ENCODE measurements at regions not wholly inside any gene's neighbourhood (a gene's known extent, or its start where the extent isn't known, plus 50 kb on each side); places are given as distances from the start of the nearest gene placed in this dataset.
"Not testable (repeated sequence)": the region's sequence is repeated elsewhere in the genome, so short reads cannot be mapped to it uniquely, and the experiment has no call there.

DNA sequence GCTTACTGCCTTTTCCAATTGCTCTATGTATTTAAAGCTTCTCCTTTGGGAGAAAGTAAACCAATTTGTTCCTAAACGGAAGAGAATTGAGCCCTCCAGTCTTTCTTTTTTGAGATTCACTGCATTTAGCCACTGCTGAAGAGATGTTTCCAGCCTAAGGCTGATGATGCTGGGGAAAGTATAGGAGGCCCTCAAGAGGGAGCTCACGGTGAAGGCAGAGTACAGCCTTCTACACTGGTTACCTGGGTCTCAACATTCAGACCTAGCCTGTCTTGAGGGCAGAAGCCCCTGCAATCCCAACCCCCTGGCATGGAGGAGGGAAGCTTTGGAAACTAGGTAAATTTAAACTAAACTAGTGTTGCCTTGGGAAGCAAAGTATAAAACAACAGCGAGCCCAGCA, 316.7 kb upstream of the TPK1 start:
- intact Hi-C loops (cut with DNase I): no loop called here
- no peak for DNase-seq

DNA sequence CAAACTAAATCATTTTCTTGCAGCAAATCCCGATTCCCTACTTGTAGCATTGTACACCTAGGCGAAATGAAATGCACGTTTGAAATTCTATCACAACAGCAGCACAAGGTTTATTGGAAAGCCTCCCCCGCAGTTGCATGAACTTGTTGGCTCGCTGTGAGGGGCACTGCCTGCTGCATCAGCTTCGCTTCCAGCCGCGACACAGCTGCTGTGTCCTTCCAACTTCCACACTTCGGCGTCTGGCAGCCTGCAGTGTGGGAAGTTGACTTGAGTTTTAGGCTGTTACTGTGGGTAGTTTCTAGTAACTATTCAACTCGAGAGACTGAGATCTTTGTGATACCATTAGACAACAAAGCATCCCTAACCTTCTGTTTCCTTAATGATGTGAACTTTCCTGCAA, 315.8 kb upstream of the TPK1 start:
- DNase-seq: no peak

DNA sequence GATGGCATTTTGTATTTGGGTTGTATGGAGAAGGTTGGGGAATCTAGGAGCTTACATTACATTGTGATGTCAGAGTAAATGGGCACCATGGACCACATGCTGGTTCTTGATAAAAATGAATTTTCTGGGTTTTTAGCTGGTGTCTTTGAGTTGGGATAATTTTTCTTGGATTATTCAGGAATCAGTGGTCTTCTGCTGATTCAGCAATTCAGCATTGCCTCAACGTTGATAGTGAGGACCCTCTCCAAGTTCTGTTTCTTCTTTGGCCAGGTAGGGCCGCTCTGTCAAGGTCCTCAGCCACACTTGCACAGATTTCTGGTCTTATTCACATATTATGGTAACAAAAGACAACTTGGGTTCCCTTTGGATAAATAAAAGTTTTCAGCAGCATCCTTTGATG, 312.0 kb upstream of the TPK1 start:
- intact Hi-C loops (cut with DNase I): no loop called here
- no peak for DNase-seq

More for the DNA sequence above, 315.8 kb upstream of the TPK1 start:
- intact Hi-C loops (cut with DNase I): no loop called here

DNA sequence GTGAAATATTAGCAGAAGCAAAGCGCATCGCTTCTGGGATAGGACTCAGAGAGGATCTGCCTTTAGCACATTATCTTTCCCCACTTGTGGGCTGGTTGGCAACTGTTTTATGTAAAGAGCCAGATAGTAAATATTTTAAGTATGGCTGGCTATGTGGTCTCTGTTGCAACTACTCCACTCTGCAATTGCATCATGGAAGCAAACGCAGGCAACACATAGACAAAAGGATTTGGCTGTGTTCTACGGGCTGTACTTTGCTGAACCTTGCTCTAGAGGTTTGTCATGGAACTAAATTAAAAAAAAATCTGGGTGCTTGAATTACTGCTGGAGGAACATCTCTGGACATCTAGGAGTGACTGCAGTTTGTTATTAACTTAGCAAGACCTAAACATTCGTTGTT, 307.8 kb upstream of the TPK1 start:
- no peak for DNase-seq
- intact Hi-C loops (cut with DNase I): no loop called here

DNA sequence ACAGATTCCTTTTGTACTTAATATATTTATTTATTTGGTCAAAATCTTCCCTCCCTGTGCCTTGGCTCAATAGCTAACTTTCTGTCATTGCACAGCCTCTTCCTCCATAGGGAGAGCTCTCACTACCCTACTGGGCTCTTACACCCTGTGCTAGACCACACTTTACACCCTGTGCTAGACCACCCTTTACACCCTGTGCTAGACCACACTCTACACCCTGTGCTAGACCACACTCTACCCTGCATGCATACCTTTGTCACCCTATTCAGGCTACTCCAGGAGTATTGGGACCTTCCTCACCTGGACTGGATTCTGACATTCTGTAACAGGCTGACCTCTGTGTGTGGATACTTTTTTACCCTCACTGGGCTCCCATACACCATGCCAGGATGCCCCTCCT, 298.5 kb upstream of the TPK1 start:
- intact Hi-C loops (cut with DNase I): no loop called here
- DNase-seq: no peak

DNA sequence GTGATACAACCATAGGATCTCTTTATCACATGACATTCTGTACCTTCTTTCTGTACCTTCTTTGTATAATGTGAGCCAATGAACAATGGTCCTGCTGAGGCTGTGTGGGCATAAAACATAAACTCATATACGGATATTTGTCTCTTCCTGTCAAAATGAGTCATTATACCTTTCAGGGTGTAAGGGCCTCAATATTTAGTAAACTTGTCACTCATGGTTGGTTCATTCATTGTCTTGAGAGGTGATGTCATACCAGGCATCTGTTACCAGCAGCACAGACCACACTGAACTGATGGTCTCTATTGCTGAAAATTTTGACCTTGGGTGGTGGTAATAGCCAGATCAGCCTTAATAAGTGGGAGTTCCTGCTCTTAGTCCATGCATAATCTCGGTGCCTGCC, 287.6 kb upstream of the TPK1 start:
- intact Hi-C loops (cut with DNase I): no loop called here

DNA sequence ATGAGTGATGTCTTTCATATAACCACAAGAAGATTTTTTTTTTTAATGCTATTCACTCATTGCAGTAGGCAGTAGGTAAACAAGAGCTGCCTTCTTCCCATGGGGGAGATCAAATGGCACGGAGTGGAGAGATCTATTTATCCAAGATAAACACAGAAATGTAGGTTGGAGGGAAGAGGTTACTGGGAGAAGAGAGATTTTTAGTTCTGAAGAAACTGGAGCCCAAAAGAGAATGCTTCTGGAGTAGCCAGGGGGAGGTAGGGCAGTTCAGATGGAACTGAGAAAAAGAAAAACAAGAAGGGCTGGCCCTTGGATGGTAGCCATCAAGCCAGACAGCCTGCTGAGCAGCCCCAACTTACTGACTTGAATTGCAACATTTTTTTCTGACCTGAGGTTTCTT, 270.1 kb upstream of the TPK1 start:
- intact Hi-C loops (cut with DNase I): no loop called here
- DNase-seq: no peak

More for the DNA sequence above, 287.6 kb upstream of the TPK1 start:
- DNase-seq: no peak

DNA sequence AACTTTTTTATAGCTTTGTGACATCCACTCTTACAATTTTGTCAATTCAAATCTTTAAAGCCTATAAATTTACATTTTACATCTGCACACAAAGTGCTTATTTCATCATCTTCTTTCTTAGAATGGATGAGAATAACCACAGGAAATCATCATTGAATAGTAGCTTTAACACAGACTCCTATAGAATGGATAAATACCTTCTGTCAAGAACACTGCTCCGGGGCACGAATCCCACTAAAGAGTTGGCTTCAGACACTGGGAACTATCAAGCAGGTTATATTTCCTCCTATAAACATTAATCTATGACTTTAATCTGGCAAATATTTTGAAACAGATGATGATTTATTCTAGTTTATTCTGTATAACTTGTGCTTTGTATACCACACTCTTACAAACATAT, 269.7 kb upstream of the TPK1 start:
- DNase-seq: no peak
- intact Hi-C loops (cut with DNase I): no loop called here

DNA sequence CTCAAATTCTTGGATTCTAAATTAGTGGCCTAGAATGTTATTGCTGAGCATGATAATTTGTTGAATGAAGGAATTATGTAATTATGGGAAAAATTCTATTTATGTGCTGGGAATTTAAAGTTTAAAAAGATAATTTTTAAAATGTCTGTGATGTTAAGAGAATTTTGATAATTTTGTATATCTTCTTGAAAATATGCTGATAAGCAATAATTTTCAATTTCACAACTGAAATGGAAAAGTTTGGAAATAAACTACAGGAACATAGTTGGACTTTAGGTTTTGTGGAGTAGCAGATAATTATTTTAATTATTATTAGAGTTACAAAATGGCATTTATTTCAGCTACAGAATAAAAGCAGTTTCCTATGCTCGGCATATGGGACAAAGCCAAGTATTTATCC, 268.5 kb upstream of the TPK1 start:
- intact Hi-C loops (cut with DNase I): no loop called here
- DNase-seq: no peak

DNA sequence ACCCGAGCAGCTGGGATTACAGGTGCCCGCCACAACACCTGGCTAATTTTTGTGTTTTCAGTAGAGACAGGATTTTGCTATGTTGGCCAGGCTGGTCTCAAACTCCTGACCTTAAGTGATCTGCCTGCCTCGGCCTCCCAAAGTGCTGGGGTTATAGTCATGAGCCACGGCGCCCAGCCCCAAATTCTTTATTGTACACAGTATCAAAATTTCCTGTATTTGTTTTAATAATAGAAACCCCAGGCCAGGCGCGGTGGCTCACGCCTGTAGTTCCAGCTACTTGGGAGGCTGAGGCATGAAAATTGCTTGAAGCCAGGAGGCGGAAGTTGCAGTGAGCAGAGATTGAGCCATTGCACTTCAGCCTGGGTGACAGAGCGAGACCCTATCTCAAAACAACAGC, 266.3 kb upstream of the TPK1 start:
- intact Hi-C loops (cut with DNase I): not testable (repeated sequence)
- peak in 1 of 10 donors; percentile 50 for DNase-seq

DNA sequence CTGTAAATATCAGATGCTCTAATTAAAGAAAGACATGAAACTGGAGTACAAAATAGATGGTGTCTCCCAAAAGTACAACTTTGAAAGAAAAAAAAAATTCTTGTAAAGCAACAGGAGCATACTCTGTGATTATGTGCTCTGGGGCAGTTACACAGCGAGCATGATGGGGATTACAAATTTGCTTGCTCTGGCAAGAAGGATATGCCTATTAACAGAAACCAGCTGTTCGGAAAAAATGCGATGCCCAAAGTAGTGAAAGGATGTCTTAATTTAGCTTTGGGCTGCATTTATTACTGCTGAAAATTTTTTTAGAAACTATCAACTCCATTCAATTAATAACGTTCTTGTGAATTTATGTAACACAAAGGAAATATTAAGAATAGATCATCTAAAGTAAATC, 256.9 kb upstream of the TPK1 start:
- intact Hi-C loops (cut with DNase I): no loop called here
- DNase-seq: no peak

DNA sequence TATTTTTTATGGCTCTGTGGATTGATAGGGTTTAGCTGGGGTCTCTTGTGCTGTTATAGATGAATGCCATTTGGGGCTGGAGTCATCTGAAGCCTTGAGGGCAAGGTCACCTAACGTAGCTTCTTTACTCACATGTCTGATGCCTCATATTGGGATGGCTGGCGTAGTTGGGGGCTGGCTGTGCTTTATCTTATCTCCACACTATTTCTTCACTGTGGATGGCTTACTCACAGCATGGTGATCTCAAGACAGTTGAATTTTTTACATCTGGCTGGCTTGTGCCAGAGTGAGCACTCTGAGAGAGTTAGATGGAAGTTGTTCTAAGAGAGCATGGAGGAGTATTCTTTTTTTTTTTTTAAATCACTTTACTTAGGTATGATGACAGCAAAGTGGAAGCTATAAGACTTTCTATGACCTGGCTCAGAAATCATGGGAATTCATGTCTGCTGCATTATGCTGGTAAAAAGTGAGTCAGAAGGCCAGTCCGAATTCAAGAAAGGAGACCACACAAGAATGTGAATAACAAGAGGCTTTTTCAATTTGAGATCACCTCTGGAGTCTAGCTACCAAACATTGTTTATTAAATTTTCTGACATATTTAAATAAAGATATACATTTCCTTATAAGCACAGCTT, 252.4 kb upstream of the TPK1 start:
- DNase-seq: no peak
- intact Hi-C loops (cut with DNase I): no loop called here

DNA sequence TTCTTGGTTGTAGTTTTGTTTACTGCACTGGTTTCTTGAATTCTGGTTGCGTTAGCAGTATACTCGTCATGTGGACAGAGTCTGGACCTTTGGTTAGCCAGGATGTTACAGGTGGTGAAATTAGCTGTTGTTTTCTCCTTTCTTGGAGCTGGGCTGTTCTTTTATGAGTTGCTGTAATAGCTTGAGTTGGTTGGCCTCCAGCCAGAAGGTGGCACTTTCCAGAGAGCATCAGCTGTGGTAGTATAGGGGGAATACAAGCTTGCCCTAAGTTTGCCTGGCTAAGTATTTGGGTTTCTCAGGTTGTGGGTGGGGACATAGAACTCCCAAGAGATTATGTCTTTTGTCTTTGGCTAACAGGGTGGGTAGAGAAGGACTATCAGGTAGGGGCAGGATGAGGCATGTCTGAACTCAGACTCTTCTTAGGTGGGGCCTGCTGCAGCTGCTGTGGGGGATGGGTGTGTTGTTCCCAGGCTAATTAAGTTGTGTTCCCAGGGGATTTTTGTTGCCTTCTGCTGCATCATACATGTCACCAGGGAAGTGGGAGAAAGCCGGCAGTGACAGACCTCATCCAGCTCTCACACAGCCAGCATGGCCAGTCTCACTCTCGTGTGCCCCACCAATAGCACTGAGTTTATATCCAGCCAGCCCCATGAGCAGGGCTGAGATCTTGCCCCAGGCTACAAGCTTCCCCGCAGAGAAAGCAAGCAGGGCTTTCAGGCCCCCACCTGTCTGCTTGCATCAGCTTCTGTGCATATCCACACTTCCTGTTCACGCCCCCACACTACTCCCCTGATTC, 246.7 kb upstream of the TPK1 start:
- DNase-seq: peak in 2 of 10 donors; percentile 12 to 59
- intact Hi-C loops (cut with DNase I): no loop called here

DNA sequence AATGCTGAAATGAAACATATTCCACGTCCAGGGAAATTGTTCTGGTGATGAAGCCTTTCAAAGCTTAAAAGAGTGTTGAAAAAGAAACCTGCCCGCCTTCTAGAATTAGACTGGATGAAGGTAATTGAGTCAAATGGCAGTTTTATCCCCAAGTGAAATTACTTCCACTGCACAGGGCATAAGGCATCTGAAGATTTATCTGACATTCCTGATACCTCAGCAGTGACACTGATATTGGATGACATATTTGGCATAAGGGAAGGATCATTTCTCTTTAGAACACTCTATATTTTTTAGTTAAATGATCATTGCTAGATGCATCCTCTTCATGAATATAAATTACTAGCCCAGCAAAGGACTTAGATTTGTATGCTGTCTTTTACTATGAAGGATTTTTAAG, 229.6 kb upstream of the TPK1 start:
- intact Hi-C loops (cut with DNase I): no loop called here
- DNase-seq: no peak

DNA sequence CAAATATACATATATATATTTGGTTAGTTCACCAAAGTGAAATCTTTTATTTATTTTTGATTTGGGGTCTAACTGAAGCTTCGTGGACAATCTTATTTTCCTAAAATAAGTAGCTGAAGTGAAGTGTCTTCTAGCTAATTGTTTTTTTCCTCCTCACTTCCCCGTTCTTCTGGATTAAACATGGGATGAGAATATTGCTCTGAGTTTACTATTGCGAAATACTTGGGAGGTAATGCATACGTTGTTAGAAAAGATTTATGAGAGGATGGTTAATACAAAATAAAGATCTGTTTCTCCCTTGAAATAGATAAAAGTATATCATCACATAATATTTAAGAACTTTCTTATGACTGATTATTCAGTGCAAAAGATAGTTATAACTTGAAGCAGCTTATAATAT, 228.3 kb upstream of the TPK1 start:
- no peak for DNase-seq
- intact Hi-C loops (cut with DNase I): no loop called here

DNA sequence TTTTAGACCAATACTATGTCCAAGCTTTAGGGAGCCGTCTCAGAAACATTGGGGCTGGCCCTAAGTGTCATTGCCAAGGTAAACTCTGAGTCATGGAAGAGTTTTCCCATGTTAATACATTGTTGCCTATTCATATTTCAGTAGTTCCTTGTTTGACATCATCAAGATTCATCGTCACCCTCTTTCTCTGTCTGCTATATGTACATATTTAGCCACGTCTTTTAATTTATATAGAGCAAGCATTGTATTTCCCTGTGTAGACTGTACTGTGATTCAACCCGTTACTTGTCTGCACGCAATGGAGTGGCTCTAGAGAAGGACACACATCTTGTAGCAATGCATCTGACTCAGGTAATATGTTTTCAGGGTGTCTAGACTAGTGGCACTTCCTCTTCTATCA, 217.9 kb upstream of the TPK1 start:
- intact Hi-C loops (cut with DNase I): no loop called here
- DNase-seq: no peak

DNA sequence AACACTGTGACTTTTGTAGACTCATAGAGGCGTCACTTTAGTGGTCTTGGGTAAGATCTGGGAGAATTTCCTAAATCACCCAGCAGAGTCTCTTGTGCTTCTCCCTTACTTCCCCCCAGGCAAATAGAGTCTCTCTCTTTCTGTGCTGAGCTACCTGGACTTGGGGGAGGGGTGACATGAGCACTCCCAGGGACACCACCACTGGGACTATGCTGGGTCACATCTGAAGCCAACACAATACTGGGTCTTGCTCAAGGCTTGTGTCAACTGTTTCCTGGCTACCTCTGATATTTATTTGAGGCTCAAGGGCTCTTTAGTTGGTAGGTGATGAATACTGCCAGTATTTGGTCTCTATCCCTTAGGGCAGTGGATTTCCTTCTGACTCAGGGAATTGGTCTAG, 214.6 kb upstream of the TPK1 start:
- intact Hi-C loops (cut with DNase I): no loop called here
- DNase-seq: no peak

DNA sequence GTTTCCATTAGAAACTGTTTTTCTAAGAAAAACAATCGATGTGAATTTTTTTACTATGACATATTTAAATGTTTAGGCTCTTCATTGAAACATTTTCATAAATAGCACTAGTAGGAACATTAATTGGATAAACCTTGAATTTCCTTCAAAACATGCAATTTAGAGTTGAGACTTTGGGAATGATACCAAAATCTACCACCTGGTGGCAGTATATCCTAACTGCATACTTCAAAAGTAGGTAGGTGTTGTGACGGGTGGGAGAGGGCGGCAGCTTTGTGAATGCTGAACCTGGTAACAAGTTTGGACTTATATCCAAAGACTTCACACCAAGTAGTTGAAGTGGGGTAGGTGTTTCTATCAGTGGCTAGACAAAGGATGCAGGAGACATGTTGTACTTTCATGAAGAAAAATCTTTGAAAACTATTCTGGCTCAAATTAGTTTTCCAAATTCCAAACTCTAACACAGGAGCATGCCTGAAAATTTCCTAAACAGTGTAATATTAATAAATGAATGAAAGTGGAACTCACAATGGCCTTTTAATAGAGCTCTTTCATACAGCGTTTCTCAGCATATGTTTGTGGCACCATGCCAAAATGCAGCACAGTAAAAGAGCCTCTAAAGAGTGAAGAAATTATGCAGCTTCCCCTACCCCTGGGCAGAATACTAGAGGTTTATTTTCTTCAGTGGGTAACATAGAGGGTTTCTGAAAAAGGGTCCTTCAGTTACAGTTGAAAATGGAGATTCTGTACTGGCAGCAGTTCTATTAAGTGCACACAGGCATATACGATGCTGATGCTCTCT, 201.0 kb upstream of the TPK1 start:
- DNase-seq: peak in 6 of 10 donors; percentile 10 to 74 (median 30)
- intact Hi-C loops (cut with DNase I): loop anchor here (2.0 kb wide), 1 partner anchor 1054 kb away; no protein-coding TSS in a partner anchor

DNA sequence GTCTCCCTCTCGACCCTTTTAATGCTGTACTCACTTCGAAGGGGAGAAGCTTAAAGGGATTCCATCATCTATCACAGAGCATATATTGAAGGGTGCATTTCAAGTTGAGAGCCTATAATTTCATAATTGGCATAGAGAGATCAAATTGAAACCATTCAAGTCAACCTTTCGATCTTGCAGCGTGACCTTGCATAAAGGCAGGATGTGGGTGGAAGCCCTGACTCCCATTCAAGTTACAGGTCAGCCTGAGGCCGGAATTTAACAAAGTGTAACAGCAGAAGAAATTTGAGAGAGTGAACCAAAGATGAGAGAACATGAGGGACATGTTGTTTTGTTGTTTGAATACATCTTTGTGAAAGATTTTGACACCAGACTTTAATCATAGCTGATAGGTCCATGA, 195.3 kb upstream of the TPK1 start:
- intact Hi-C loops (cut with DNase I): no loop called here
- no peak for DNase-seq

DNA sequence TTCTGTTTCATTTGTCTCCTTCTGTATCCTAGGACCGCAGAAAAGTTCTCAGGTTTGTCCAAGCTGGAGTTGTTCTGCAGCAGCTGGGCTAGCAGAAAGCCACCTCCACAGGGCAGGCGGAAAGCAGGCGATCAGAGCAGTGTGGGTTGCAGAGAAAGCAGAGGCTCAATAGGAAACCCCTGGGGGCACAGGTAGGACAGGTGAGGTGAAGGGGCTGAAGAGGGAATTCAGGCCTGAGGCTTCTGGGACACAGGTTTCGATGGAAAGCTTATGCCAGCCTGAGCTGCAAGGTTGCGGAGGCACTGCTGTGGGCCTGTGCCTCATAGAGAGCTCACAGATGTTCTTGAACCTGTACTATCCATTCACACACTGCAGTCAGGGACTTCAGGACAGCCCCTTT, 194.9 kb upstream of the TPK1 start:
- DNase-seq: no peak
- intact Hi-C loops (cut with DNase I): no loop called here

DNA sequence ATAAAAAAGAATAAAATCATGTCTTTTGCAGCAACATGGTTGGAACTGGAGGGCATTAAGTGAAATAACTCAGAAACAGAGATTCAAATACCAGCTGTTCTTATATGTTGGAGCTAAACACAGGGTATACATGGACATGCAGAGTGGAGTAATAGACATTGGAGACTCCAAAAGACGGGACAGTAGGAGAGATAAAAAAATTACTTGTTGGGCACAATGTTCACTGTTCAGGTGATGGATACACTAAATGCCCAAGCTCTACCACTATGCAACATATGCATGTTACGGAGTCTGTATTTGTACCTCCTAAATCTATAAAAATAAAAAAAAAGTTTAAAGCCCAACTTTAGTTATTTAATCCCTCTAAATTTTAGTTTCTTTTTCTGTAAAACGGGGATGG, 184.6 kb upstream of the TPK1 start:
- intact Hi-C loops (cut with DNase I): no loop called here

DNA sequence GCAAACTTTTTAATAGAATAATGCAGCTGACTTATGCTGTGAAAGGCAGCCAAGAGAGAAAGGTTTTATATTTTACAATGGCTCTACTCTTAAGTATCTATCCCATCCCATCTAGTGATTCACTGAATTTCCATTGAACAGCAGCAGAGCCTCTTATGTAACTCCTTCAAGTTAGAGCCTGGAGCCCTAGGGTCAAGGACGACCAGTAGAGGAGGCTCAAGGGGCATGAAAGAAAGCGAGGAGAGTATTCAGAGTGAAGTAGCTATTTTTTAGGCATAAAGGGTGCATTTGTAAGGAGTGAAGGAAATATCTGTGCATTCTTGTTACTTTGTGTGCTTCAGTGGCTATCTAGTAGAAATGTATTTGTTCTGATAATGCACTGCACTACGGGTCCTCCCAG, 180.2 kb upstream of the TPK1 start:
- intact Hi-C loops (cut with DNase I): no loop called here

More for the DNA sequence above, 184.6 kb upstream of the TPK1 start:
- no peak for DNase-seq

More for the DNA sequence above, 180.2 kb upstream of the TPK1 start:
- DNase-seq: no peak
